NCI-H748 (cell line): ENCODE measurements at regions not wholly inside any gene's neighbourhood (a gene's known extent, or its start where the extent isn't known, plus 50 kb on each side); places are given as distances from the start of the nearest gene placed in this dataset.

Experiments used
- DNase-seq: peaks from one replicate; lab custom pipeline; 2025; ENCODE audit not compliant: unreplicated experiment; lab: John Stamatoyannopoulos, UW

- no peak for DNase-seq
These were observed 445.2 kb downstream of the ZSWIM6 start for GRCh38 chr5:61777292-61777691.

GRCh38 chr5:61779743-61780142 is 447.7 kb downstream of the ZSWIM6 start:
- DNase-seq, result no peak

GRCh38 chr5:61783481-61783880 is 451.4 kb downstream of the ZSWIM6 start:
- no peak for DNase-seq

GRCh38 chr5:61784341-61784740 is 452.3 kb downstream of the ZSWIM6 start:
- no peak for DNase-seq

- DNase-seq, result peak; percentile 23
These were observed 456.5 kb downstream of the ZSWIM6 start for GRCh38 chr5:61788548-61788947.

GRCh38 chr5:61790007-61790406 is 457.9 kb downstream of the ZSWIM6 start:
- DNase-seq, result no peak

- DNase-seq, result no peak
These were observed 458.6 kb downstream of the ZSWIM6 start for GRCh38 chr5:61790678-61791077.

GRCh38 chr5:61796773-61797172 is 464.7 kb downstream of the ZSWIM6 start:
- no peak for DNase-seq

- DNase-seq, result no peak
These were observed 468.4 kb downstream of the ZSWIM6 start for GRCh38 chr5:61800450-61800849.

GRCh38 chr5:61801174-61801573 is 469.1 kb downstream of the ZSWIM6 start:
- DNase-seq, result peak; percentile 53

- DNase-seq, result peak; percentile 35
These were observed 470.4 kb downstream of the ZSWIM6 start for GRCh38 chr5:61802456-61802855.

- DNase-seq, result no peak
These were observed 473.0 kb downstream of the ZSWIM6 start for GRCh38 chr5:61805101-61805500.

- no peak for DNase-seq
These were observed 474.5 kb downstream of the ZSWIM6 start for GRCh38 chr5:61806491-61807020.

- DNase-seq, result no peak
These were observed 476.0 kb downstream of the ZSWIM6 start for GRCh38 chr5:61808091-61808490.

GRCh38 chr5:61808909-61809308 is 476.9 kb downstream of the ZSWIM6 start:
- no peak for DNase-seq

GRCh38 chr5:61809651-61810050 is 477.6 kb downstream of the ZSWIM6 start:
- peak; percentile 69 for DNase-seq

- no peak for DNase-seq
These were observed 479.0 kb downstream of the ZSWIM6 start for GRCh38 chr5:61811052-61811451.

- no peak for DNase-seq
These were observed 481.3 kb downstream of the ZSWIM6 start for GRCh38 chr5:61813361-61813760.

GRCh38 chr5:61815339-61815738 is 483.3 kb downstream of the ZSWIM6 start:
- DNase-seq, result no peak

GRCh38 chr5:61816146-61816545 is 484.1 kb downstream of the ZSWIM6 start:
- no peak for DNase-seq

GRCh38 chr5:61816585-61817450 is 484.8 kb downstream of the ZSWIM6 start:
- DNase-seq, result no peak

- peak; percentile 46 for DNase-seq
These were observed 485.6 kb downstream of the ZSWIM6 start for GRCh38 chr5:61817472-61818326.
